Vagina (tissue), 2 donors: ENCODE measurements at regions not wholly inside any gene's neighbourhood (a gene's known extent, or its start where the extent isn't known, plus 50 kb on each side); places are given as distances from the start of the nearest gene placed in this dataset.

ENCODE experiments used
- CTCF ChIP-seq, 3 experiments: fragments of 450-650 bp in 2 of 3; fragments of 200-600 bp in 1 of 3; sonication (generic) in 1 of 3; IDR thresholded peaks; one replicate each; pipeline ENCODE4 v1.5.1; 2017 to 2019; ENCODE audit warnings: antibody characterized with exemption in 3 of 3, mild to moderate bottlenecking in 2 of 3, moderate library complexity in 2 of 3
- POLR2A ChIP-seq, 2 donors: fragments of 450-650 bp; IDR thresholded peaks; one replicate each; pipeline ENCODE4 v1.6.1; 2017; ENCODE audit warnings: antibody characterized with exemption in 2 of 2, mild to moderate bottlenecking in 2 of 2, moderate library complexity in 2 of 2
- POLR2AphosphoS5 ChIP-seq, 2 donors: sonication (generic); formaldehyde crosslinking; IDR thresholded peaks; one replicate each; pipeline ENCODE4 v1.9.0; 2017; ENCODE audit warnings: antibody characterized with exemption in 2 of 2, mild to moderate bottlenecking in 2 of 2, low read depth in 1 of 2; ENCODE audit not compliant: insufficient read depth in 1 of 2

- TF ChIP-seq CTCF (IDR thresholded peaks at IDR 0.05) = no peak
- no peak for TF ChIP-seq POLR2AphosphoS5 (IDR thresholded peaks at IDR 0.05; ENCODE audit: insufficient read depth in 1 of 2, low read depth in 1 of 2)
- TF ChIP-seq POLR2A (IDR thresholded peaks at IDR 0.05) = no peak
These were observed 59.0 kb upstream of the OR9Q1 start for GRCh38 chr11:57964660-57965059.
